ENCODE measurements at regions not wholly inside any gene's neighbourhood (a gene's known extent, or its start where the extent isn't known, plus 50 kb on each side); places are given as distances from the start of the nearest gene placed in this dataset.
"Not testable (repeated sequence)": the region's sequence is repeated elsewhere in the genome, so short reads cannot be mapped to it uniquely, and the experiment has no call there.

DNA sequence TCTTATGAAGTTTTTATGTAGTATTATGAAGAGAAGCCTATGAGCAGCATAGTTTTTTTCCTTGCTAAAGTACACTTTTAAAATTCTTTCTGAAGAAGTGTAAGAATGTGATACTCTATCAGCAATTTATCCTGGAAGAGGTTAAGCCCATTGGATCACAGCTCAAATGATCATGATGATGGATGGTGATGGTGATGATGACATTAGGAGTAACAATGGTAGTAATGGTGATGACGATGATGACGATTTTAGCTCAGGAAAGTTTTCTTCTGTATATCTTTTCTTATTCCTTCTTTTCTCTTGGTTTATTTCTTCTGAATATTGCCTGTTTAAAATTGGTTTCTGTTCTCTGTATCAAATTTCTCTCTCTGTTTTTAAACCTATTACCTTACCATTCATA, 262.9 kb upstream of the DUSP10 start:
- no peak for DNase-seq (ENCODE audit: low spot score)

- no peak for DNase-seq (ENCODE audit: low spot score)
Observed at GRCh38 chr1:222004034-222004433, 262.1 kb upstream of the DUSP10 start.

- no peak for DNase-seq (ENCODE audit: low spot score)
Observed at GRCh38 chr1:222002503-222002902, 260.6 kb upstream of the DUSP10 start.

GRCh38 chr1:222000131-222000530, 258.2 kb upstream of the DUSP10 start:
- DNase-seq (ENCODE audit: low spot score), result no peak

DNA sequence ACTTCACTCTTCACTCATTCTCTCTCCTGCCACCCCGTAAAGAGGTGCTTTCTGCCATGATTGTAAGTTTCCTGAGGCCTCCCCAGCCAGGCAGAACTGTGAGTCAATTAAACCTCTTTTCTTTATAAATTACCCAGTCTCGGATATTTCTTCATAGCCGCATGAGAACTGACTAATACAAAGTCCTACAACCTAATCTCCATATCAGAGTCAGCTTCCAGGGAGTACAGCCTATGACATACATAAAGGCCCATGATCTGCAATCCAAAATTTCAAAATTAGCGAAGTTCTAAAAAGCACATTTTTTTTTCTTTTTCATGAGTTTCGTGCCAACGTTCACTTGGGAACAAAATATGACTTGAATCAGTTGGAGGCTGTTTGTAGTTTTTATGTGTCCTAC, 256.9 kb upstream of the DUSP10 start:
- no peak for DNase-seq (ENCODE audit: low spot score)

DNA sequence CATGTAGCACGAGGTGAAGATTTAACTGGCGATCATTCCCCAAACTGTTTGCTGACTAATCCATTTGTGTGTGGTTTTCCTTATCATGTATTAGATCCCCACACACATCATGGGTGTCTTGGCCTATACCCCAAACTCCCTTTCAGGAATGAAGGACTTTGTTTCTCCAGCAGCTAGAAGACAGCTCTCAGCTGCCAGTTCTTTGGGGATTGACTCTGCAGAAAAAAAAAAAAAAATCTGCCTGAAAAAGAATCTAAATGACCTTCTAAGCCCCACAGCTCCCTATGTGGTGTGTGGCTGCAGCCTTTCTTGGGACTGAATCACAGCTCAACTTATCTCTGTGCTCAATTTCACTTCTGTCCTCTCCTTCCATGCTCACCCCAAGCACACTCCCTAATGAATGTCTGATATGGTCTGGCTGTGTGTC, 256.3 kb upstream of the DUSP10 start:
- peak; percentile 26 for DNase-seq (ENCODE audit: low spot score)

DNA sequence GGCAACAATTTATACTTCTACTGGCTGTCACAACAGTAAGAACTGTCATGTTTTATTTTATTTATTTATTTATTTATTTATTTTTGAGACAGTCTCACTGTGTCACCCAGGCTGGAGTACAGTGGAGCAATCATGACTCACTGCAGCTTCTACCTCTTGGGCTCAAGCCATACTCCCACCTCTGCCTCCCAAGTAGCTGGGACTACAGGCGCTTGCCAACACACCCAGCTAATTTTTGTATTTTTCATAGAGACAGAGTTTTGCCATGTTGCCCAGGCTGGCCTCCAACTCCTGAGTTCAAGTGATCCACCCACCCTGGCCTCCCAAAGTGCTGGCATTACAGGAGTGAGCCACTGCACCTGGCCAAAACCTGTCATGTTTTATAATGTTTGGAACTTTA, 255.1 kb upstream of the DUSP10 start:
- DNase-seq (ENCODE audit: low spot score), result peak; percentile 70

GRCh38 chr1:221994939-221995338, 253.1 kb upstream of the DUSP10 start:
- DNase-seq (ENCODE audit: low spot score), result no peak

GRCh38 chr1:221994274-221994698, 252.4 kb upstream of the DUSP10 start:
- DNase-seq (ENCODE audit: low spot score), result no peak

DNA sequence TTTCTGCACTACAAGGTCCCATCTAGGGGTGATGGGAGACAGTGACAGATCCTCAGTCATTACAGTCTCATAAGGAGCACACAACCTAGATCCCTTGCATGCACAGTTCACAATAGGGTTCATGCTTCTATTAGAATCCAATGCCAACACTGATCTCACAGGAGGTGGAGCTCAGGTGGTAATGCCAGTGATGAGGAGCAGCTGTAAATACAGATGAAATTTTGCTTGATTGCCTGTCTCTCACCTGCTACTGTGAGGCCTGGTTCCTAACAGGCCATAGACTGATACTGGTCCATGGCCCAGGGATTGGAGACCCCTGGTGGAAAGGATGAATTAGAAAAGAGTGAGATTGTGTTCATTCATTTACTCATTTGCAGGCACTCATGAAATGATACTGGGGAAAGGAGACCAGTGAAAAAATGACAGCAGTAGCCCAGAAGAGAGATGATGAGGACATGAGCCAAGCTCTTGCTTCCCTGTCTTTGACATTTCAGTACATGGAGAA, 251.6 kb upstream of the DUSP10 start:
- no peak for DNase-seq (ENCODE audit: low spot score)

- no peak for DNase-seq (ENCODE audit: low spot score)
Observed at GRCh38 chr1:221992427-221992826, 250.5 kb upstream of the DUSP10 start.

DNA sequence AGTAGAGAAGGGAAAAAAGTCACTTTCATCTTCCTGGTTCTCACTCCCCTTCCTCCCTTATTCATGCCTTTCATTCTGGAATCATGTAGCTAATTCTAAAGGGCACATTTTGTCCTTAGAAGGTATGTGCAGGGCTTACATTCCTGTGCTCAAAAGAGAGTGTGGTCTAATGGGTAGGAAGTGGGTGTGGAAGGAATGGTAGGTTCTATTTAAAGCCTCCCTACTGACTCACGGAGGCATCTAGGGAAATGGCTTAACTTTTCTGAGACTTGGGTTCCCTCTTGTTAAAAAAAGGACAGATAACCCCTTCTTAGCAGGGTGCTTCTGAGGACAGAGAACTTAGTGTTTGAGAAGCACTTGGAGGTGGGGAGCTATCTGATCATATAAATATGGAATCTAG, 249.3 kb upstream of the DUSP10 start:
- peak; percentile 57 for DNase-seq (ENCODE audit: low spot score)

- DNase-seq (ENCODE audit: low spot score), result no peak
Observed at GRCh38 chr1:221989741-221990140, 247.9 kb upstream of the DUSP10 start.

DNA sequence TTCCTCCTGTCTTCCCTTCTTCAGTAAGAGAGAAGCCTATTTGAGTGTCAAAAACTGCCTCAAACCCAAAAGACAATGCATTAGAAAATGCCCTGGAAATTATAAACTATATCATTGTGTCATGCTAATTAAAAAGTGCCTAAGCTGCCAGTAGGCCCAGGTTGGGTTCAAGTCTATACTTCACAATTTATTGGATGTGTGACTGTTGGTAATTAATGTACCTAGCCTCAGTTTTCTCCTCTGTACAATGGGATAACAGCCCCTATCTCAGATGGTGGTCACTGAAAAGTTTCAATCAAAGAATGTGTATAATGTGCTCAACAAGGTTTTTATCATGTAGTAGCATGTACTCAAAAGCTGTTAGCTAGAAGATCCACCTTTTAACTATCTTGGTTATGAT, 246.9 kb upstream of the DUSP10 start:
- no peak for DNase-seq (ENCODE audit: low spot score)

- DNase-seq (ENCODE audit: low spot score), result peak; percentile 77
Observed at GRCh38 chr1:221987860-221988520, 246.1 kb upstream of the DUSP10 start.

DNA sequence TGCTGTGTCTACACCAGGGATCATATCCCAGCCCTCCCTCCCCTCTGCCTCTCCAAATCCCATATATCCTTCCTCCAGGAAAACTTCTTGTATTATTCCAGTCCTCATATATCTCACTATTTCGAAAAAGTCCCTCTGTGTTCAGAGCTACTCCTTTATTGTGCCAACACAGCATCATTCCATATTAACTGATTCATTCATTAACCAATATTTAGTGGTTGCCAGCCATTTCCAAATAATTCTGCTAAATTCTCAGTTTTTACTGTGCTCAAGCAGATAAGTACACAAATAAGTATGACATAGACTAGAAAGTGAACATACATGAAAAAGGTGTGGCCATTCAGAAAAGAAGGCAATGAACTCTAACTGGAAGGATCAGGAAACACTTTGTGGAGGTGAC, 241.6 kb upstream of the DUSP10 start:
- no peak for DNase-seq (ENCODE audit: low spot score)

GRCh38 chr1:221981461-221981860, 239.6 kb upstream of the DUSP10 start:
- no peak for DNase-seq (ENCODE audit: low spot score)

GRCh38 chr1:221979444-221980032, 237.6 kb upstream of the DUSP10 start:
- DNase-seq (ENCODE audit: low spot score), result no peak

DNA sequence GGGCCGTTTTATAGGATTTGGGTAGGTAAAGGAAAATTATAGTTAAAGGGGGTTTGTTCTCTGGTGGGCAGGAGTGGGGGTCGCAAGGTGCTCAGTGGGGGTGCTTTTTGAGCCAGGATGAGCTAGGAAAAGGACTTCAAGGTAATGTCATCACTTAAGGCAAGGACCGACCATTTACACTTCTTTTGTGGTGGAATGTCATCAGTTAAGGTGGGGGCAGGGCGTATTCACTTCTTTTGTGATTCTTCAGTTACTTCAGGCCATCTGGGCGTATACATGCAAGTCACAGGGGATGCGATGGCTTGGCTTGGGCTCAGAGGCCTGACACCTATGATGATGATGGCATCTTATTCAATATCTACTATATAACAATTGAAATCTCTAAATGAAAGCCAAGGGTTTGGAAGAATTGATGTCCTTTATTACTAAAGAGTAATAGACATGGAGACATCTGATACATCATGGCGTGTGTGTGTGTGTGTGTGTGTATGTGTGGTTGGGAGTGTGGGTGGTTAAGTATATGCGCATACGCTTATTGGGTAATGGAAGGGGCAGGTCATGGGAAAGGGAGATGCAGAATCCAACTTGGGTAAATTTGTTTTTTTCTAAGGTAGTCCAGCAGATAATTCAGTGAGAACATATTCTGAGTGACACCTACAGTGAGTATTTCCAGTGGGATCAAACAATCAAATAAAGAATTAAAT, 236.9 kb upstream of the DUSP10 start:
- DNase-seq (ENCODE audit: low spot score), result not testable (repeated sequence)

GRCh38 chr1:221973787-221974186, 231.9 kb upstream of the DUSP10 start:
- DNase-seq (ENCODE audit: low spot score), result not testable (repeated sequence)

GRCh38 chr1:221972276-221973235, 230.7 kb upstream of the DUSP10 start:
- no peak for DNase-seq (ENCODE audit: low spot score)

DNA sequence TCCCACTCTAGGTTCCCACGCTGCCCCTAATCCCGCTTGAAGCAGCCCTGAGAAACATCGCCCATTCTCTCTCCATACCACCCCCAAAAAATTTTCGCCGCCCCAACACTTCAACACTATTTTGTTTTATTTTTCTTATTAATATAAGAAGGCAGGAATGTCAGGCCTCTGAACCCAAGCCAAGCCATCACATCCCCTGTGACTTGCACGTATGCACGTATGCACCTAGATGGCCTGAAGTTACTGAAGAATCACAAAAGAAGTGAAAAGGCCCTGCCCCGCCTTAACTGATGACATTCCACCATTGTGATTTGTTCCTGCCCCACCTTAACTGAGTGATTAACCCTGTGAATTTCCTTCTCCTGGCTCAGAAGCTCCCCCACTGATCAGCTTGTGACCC, 229.1 kb upstream of the DUSP10 start:
- DNase-seq (ENCODE audit: low spot score), result not testable (repeated sequence)

Measured in A172 (cell line).